ENCODE measurements at regions not wholly inside any gene's neighbourhood (a gene's known extent, or its start where the extent isn't known, plus 50 kb on each side); places are given as distances from the start of the nearest gene placed in this dataset.

- in situ Hi-C loops (cut with MboI; ENCODE audit: low pct_unique_long_range_greater_than_20kb, low sequenced_read_pairs, unreplicated experiment), result no loop called here
- no peak for TF ChIP-seq CTCF (IDR thresholded peaks at IDR 0.05; ENCODE audit: extremely low read depth, insufficient read depth, missing control alignments)
- no peak for DNase-seq (ENCODE audit: low spot score)
These were observed 118.9 kb downstream of the SUDS3 start for GRCh38 chr12:118495296-118495695.

GRCh38 chr12:118498171-118498570 is 121.8 kb downstream of the SUDS3 start:
- in situ Hi-C loops (cut with MboI; ENCODE audit: low pct_unique_long_range_greater_than_20kb, low sequenced_read_pairs, unreplicated experiment), result no loop called here
- no peak for TF ChIP-seq CTCF (IDR thresholded peaks at IDR 0.05; ENCODE audit: extremely low read depth, insufficient read depth, missing control alignments)
- DNase-seq (ENCODE audit: low spot score), result no peak

- in situ Hi-C loops (cut with MboI; ENCODE audit: low pct_unique_long_range_greater_than_20kb, low sequenced_read_pairs, unreplicated experiment), result no loop called here
- no peak for TF ChIP-seq CTCF (IDR thresholded peaks at IDR 0.05; ENCODE audit: extremely low read depth, insufficient read depth, missing control alignments)
- no peak for DNase-seq (ENCODE audit: low spot score)
These were observed 123.9 kb downstream of the SUDS3 start for GRCh38 chr12:118500299-118500698.

GRCh38 chr12:118501489-118501888 is 125.1 kb downstream of the SUDS3 start:
- in situ Hi-C loops (cut with MboI; ENCODE audit: low pct_unique_long_range_greater_than_20kb, low sequenced_read_pairs, unreplicated experiment), result no loop called here
- no peak for DNase-seq (ENCODE audit: low spot score)
- TF ChIP-seq CTCF (IDR thresholded peaks at IDR 0.05; ENCODE audit: extremely low read depth, insufficient read depth, missing control alignments), result no peak

GRCh38 chr12:118503476-118503875 is 127.1 kb downstream of the SUDS3 start:
- no peak for DNase-seq (ENCODE audit: low spot score)
- in situ Hi-C loops (cut with MboI; ENCODE audit: low pct_unique_long_range_greater_than_20kb, low sequenced_read_pairs, unreplicated experiment), result no loop called here
- TF ChIP-seq CTCF (IDR thresholded peaks at IDR 0.05; ENCODE audit: extremely low read depth, insufficient read depth, missing control alignments), result no peak

- no peak for TF ChIP-seq CTCF (IDR thresholded peaks at IDR 0.05; ENCODE audit: extremely low read depth, insufficient read depth, missing control alignments)
- in situ Hi-C loops (cut with MboI; ENCODE audit: low pct_unique_long_range_greater_than_20kb, low sequenced_read_pairs, unreplicated experiment), result no loop called here
- DNase-seq (ENCODE audit: low spot score), result no peak
These were observed 136.3 kb downstream of the SUDS3 start for GRCh38 chr12:118512669-118513068.

GRCh38 chr12:118513611-118514010 is 137.3 kb downstream of the SUDS3 start:
- in situ Hi-C loops (cut with MboI; ENCODE audit: low pct_unique_long_range_greater_than_20kb, low sequenced_read_pairs, unreplicated experiment), result no loop called here
- no peak for DNase-seq (ENCODE audit: low spot score)
- no peak for TF ChIP-seq CTCF (IDR thresholded peaks at IDR 0.05; ENCODE audit: extremely low read depth, insufficient read depth, missing control alignments)

Measured in GM13977 (cell line).